Activated CD8-positive, alpha-beta T cell treated with anti-CD3 and anti-CD28 coated beads for 36 hours (primary cell): ENCODE measurements at regions not wholly inside any gene's neighbourhood (a gene's known extent, or its start where the extent isn't known, plus 50 kb on each side); places are given as distances from the start of the nearest gene placed in this dataset.

Experiments
- ATAC-seq: fragments of 200-7000 bp; cut with Tn5 transposase; one replicate; pipeline ENCODE4 v1.10.0; 2021; ENCODE audit warnings: mild to moderate bottlenecking, moderate library complexity
- CTCF ChIA-PET: fragments of 350-600 bp; sonication (Branson Sonifier 250); formaldehyde crosslinking; loops from one replicate; lab custom pipeline; 2021; ENCODE audit warnings: antibody characterized with exemption; lab: Charles Lee
- POLR2A ChIA-PET: fragments of 350-600 bp; sonication (Branson Sonifier 250); formaldehyde crosslinking; loops from one replicate; lab custom pipeline; 2021; ENCODE audit warnings: antibody characterized with exemption; lab: Charles Lee
- DNase-seq: peaks from one replicate; pipeline ENCODE4 v3.0.0-alpha.2; 2020
- H3K27ac Mint-ChIP-seq: one replicate; pipeline ENCODE4 v1.8.0; 2021; ENCODE audit warnings: mild to moderate bottlenecking, mixed read lengths
- H3K27me3 Mint-ChIP-seq: one replicate; pipeline ENCODE4 v1.8.0; 2021; ENCODE audit warnings: mixed read lengths
- H3K36me3 Mint-ChIP-seq: one replicate; pipeline ENCODE4 v1.8.0; 2021; ENCODE audit warnings: low read depth, mixed read lengths
- H3K4me1 Mint-ChIP-seq: one replicate; pipeline ENCODE4 v1.8.0; 2021; ENCODE audit warnings: low read depth, mixed read lengths
- H3K4me3 Mint-ChIP-seq: one replicate; pipeline ENCODE4 v1.8.0; 2021; ENCODE audit warnings: mild to moderate bottlenecking, moderate library complexity, mixed read lengths
- H3K9me3 Mint-ChIP-seq: one replicate; pipeline ENCODE4 v1.8.0; 2021; ENCODE audit warnings: mixed read lengths
- CTCF ChIP-seq: fragments of 200-600 bp; IDR thresholded peaks from one replicate; pipeline ENCODE4 v1.8.0; 2022; ENCODE audit warnings: antibody characterized with exemption, mild to moderate bottlenecking
- intact Hi-C: fragments of 100-400 bp; cut with micrococcal nuclease; formaldehyde crosslinking; loops from one replicate; pipeline ENCODE4 v1.10.0; 2022

GRCh38 chr13:40452038-40452666 is 214.3 kb downstream of the FOXO1 start:
- ATAC-seq (no peak), DNase-seq (no peak)
- Mint-ChIP-seq H3K9me3 (peaks cover 10% of the 10 kb centered on the region), H3K4me3 (no peak overlapping the region), H3K4me1 (peaks cover 12% of the 10 kb centered on the region), H3K27me3 (no peaks in the 10 kb centered on the region), H3K36me3 (peaks cover 2% of the 10 kb centered on the region), H3K27ac (no peak overlapping the region)
- ChIA-PET CTCF (interaction anchor here (1.3 kb wide), 1 partner anchor 10 kb away, joined by 3 read pairs; no protein-coding TSS in a partner anchor), POLR2A (no interaction called here)
- intact Hi-C loops = no loop called here
- no peak for TF ChIP-seq CTCF

GRCh38 chr13:40452741-40453334 is 213.6 kb downstream of the FOXO1 start:
- no peaks in the 10 kb centered on the region for H3K27me3 Mint-ChIP-seq
- POLR2A ChIA-PET = interaction anchor here (1.1 kb wide), 1 partner anchor 21 kb away, joined by 4 read pairs; no protein-coding TSS in a partner anchor
- CTCF ChIA-PET = interaction anchor here (1.3 kb wide), 1 partner anchor 9 kb away, joined by 3 read pairs; no protein-coding TSS in a partner anchor
- H3K27ac Mint-ChIP-seq = no peak overlapping the region
- no peak overlapping the region for H3K4me3 Mint-ChIP-seq
- TF ChIP-seq CTCF = no peak
- DNase-seq (no peak), ATAC-seq (no peak)
- peaks cover 2% of the 10 kb centered on the region for H3K36me3 Mint-ChIP-seq
- peaks cover 10% of the 10 kb centered on the region for H3K9me3 Mint-ChIP-seq
- intact Hi-C loops = no loop called here
- H3K4me1 Mint-ChIP-seq = peaks cover 12% of the 10 kb centered on the region

DNA sequence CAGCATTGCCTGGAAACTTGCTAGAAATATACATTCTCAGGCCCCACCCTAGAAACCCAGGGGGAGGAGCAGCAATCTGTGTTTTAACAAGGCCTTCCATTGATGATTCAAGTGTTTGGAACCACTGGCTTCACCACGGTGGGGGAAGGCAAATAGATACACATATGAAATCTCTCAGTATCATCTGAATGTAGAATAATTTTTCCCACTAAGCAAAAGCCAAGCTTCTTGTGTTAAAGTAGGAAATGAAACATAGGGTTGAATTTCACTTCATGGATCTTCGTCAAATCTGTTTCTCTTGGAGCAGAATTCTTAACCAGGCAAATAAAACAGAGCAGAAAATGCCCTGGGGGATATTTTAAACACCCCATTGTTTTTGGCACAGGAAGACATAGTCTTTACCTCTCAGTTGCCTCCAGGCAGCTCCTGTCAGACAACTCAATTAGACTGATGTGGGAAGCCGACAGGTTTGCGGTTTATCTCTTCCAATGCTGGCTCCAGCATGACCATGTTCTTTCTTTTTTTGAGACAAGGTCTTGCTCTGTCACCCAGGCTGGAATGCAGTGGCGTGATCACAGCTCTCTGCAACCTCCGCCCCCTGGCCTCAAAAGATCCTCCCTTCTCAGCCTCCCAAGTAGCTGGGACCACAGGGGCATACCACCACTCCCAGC is 213.0 kb downstream of the FOXO1 start:
- DNase-seq = peak; percentile 22
- intact Hi-C loops = no loop called here
- CTCF ChIA-PET = interaction anchor here (1.3 kb wide), 1 partner anchor 9 kb away, joined by 3 read pairs; no protein-coding TSS in a partner anchor
- Mint-ChIP-seq H3K27me3 (no peaks in the 10 kb centered on the region), H3K4me1 (peaks cover 12% of the 10 kb centered on the region), H3K9me3 (peaks cover 10% of the 10 kb centered on the region), H3K27ac (no peak overlapping the region), H3K4me3 (no peak overlapping the region), H3K36me3 (peaks cover 2% of the 10 kb centered on the region)
- POLR2A ChIA-PET = interaction anchor here (1.1 kb wide), 1 partner anchor 22 kb away, joined by 4 read pairs; no protein-coding TSS in a partner anchor
- no peak for ATAC-seq
- no peak for TF ChIP-seq CTCF

DNA sequence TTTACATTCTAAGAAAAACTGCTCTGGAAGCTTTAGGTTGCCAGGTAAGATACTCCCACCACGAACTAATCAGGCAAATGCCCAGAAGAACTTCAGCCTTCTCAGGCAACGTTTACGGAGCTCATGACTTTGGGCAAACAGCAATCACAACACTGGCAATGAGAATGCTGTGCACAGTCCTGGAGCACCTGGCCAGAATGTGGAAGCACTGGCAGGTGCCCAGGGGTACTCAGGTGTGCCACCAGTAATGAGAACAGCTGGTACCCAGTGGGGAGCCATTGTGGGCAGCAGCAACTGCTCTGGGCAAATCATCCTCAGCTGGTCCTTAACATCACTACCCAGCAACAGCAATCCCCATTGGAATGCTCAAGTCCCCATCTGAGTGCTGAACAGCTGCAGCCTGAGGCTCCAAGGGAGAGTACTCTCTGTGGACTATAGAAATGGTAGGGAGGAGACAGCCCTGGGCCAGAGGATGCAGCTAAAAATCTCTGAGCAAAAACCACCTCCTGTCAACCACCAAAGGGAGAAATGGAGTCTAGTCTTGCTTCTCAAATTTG is 210.0 kb downstream of the FOXO1 start:
- H3K4me1 Mint-ChIP-seq = peaks cover 12% of the 10 kb centered on the region
- peak; percentile 7 for ATAC-seq
- ChIA-PET POLR2A (interaction anchor here (0.7 to 1.3 kb wide), 3 partner anchors 11 to 101 kb away, joined by 3 to 4 read pairs (median 4); no protein-coding TSS in a partner anchor), CTCF (interaction anchor here (0.9 to 1.3 kb wide), 2 partner anchors 12 to 45 kb away, joined by 3 read pairs; no protein-coding TSS in a partner anchor)
- no peak for TF ChIP-seq CTCF
- no peaks in the 10 kb centered on the region for H3K27me3 Mint-ChIP-seq
- H3K4me3 Mint-ChIP-seq = no peak overlapping the region
- no peak overlapping the region for H3K27ac Mint-ChIP-seq
- peaks cover 1% of the 10 kb centered on the region for H3K9me3 Mint-ChIP-seq
- H3K36me3 Mint-ChIP-seq = no peaks in the 10 kb centered on the region
- no peak for DNase-seq
- intact Hi-C loops = no loop called here
